Suprapubic skin (tissue), 4 donors: ENCODE measurements at regions not wholly inside any gene's neighbourhood (a gene's known extent, or its start where the extent isn't known, plus 50 kb on each side); places are given as distances from the start of the nearest gene placed in this dataset.
"Not testable (repeated sequence)": the region's sequence is repeated elsewhere in the genome, so short reads cannot be mapped to it uniquely, and the experiment has no call there.

Experiments
- DNase-seq, 2 donors: peaks; one replicate each; pipeline ENCODE4 v3.0.0-alpha.2; 2019; ENCODE audit warnings: low spot score in 2 of 2
- H3K27ac ChIP-seq: fragments of 200-600 bp; sonication (generic); one replicate; pipeline ENCODE4 v1.5.1; 2019
- H3K27me3 ChIP-seq: fragments of 200-600 bp; sonication (generic); one replicate; pipeline ENCODE4 v1.5.1; 2019
- H3K36me3 ChIP-seq: fragments of 200-600 bp; sonication (generic); one replicate; pipeline ENCODE4 v1.5.1; 2019
- H3K4me1 ChIP-seq: fragments of 200-600 bp; sonication (generic); one replicate; pipeline ENCODE4 v1.5.1; 2019
- H3K4me3 ChIP-seq: fragments of 200-600 bp; sonication (generic); one replicate; pipeline ENCODE4 v1.5.1; 2019; ENCODE audit warnings: mild to moderate bottlenecking
- H3K9me3 ChIP-seq: fragments of 200-600 bp; sonication (generic); one replicate; pipeline ENCODE4 v1.5.1; 2019
- EP300 ChIP-seq: sonication (generic); formaldehyde crosslinking; IDR thresholded peaks from one replicate; pipeline ENCODE4 v1.6.1; 2017; ENCODE audit warnings: antibody characterized with exemption
- POLR2A ChIP-seq, 2 donors: fragments of 450-650 bp; IDR thresholded peaks; one replicate each; pipeline ENCODE4 v1.6.1; 2017; ENCODE audit warnings: antibody characterized with exemption in 2 of 2, mild to moderate bottlenecking in 2 of 2, moderate library complexity in 2 of 2
- POLR2AphosphoS5 ChIP-seq, 3 donors: sonication (generic); formaldehyde crosslinking; IDR thresholded peaks; one replicate each; pipeline ENCODE4 v1.6.1; 2017; ENCODE audit warnings: antibody characterized with exemption in 3 of 3
- WGBS: methylation state at CpG from one replicate; pipeline ENCODE4 v1.1.5; 2018; 5-methylcytosine and 5-hydroxymethylcytosine counted together
- TF ChIP-seq, protein P1 (sequence below), 2 donors: fragments of 200-600 bp in 1 of 2; fragments of 450-650 bp in 1 of 2; sonication (generic) in 1 of 2; IDR thresholded peaks; one replicate each; pipeline ENCODE4 v1.5.1; 2016 to 2019; ENCODE audit warnings: antibody characterized with exemption in 2 of 2, mild to moderate bottlenecking in 1 of 2, moderate library complexity in 1 of 2

GRCh38 chr18:55907453-55908175 is 319.6 kb upstream of the TCF4 start:
- Histone ChIP-seq H3K4me3 (no peak overlapping the region), H3K9me3 (no peaks in the 10 kb centered on the region), H3K27ac (no peak overlapping the region), H3K27me3 (no peaks in the 10 kb centered on the region), H3K4me1 (peaks cover 7% of the 10 kb centered on the region), H3K36me3 (no peaks in the 10 kb centered on the region)
- 20% methylated on average over 6 of the region's 6 CpGs for WGBS
- TF ChIP-seq POLR2A (IDR thresholded peaks at IDR 0.05) (no peak), POLR2AphosphoS5 (IDR thresholded peaks at IDR 0.05) (no peak), EP300 (no peak)
- TF ChIP-seq, protein P1, sequence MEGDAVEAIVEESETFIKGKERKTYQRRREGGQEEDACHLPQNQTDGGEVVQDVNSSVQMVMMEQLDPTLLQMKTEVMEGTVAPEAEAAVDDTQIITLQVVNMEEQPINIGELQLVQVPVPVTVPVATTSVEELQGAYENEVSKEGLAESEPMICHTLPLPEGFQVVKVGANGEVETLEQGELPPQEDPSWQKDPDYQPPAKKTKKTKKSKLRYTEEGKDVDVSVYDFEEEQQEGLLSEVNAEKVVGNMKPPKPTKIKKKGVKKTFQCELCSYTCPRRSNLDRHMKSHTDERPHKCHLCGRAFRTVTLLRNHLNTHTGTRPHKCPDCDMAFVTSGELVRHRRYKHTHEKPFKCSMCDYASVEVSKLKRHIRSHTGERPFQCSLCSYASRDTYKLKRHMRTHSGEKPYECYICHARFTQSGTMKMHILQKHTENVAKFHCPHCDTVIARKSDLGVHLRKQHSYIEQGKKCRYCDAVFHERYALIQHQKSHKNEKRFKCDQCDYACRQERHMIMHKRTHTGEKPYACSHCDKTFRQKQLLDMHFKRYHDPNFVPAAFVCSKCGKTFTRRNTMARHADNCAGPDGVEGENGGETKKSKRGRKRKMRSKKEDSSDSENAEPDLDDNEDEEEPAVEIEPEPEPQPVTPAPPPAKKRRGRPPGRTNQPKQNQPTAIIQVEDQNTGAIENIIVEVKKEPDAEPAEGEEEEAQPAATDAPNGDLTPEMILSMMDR (IDR thresholded peaks at IDR 0.05) = no peak
- DNase-seq = no peak

GRCh38 chr18:55906536-55906935 is 318.5 kb upstream of the TCF4 start:
- Histone ChIP-seq H3K27me3 (no peaks in the 10 kb centered on the region), H3K27ac (no peak overlapping the region), H3K4me1 (peaks cover 7% of the 10 kb centered on the region), H3K9me3 (no peaks in the 10 kb centered on the region), H3K4me3 (no peak overlapping the region), H3K36me3 (no peaks in the 10 kb centered on the region)
- no peak for TF ChIP-seq POLR2A (IDR thresholded peaks at IDR 0.05)
- TF ChIP-seq POLR2AphosphoS5 (IDR thresholded peaks at IDR 0.05) = no peak
- DNase-seq = no peak
- WGBS = 70% methylated on average over 2 of the region's 2 CpGs

DNA sequence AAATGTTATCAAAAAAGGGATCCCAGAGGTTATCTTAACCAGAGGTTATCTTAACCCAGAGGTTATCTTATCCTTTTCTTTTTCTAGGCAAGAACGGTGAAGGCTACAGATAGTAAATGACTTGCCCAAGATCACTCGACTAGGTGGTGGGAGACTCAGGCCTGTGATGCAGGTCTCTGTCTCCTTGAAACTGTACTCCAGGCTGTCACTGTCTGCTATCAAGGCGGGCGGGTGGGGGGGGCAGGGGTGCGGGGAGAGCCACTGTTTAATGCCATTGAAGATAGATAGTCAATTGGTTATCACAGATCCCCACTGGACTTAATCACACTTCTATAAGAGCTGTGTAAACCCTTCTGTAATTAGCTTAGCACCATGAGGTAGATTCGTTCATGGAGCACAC is 315.9 kb upstream of the TCF4 start:
- peaks cover 7% of the 10 kb centered on the region for H3K4me1 ChIP-seq
- H3K27ac ChIP-seq = no peak overlapping the region
- TF ChIP-seq, protein P1 (IDR thresholded peaks at IDR 0.05) = no peak
- TF ChIP-seq EP300 = no peak
- TF ChIP-seq POLR2A (IDR thresholded peaks at IDR 0.05) = no peak
- TF ChIP-seq POLR2AphosphoS5 (IDR thresholded peaks at IDR 0.05) = no peak
- no peak overlapping the region for H3K4me3 ChIP-seq
- 96% methylated on average over 6 of the region's 6 CpGs for WGBS
- H3K36me3 ChIP-seq = no peaks in the 10 kb centered on the region
- DNase-seq = no peak
- no peaks in the 10 kb centered on the region for H3K27me3 ChIP-seq
- H3K9me3 ChIP-seq = no peaks in the 10 kb centered on the region

- 75% methylated on average over 2 of the region's 2 CpGs for WGBS
- Histone ChIP-seq H3K4me3 (no peak overlapping the region), H3K27me3 (no peaks in the 10 kb centered on the region), H3K36me3 (no peaks in the 10 kb centered on the region), H3K27ac (no peak overlapping the region), H3K4me1 (no peaks in the 10 kb centered on the region), H3K9me3 (no peaks in the 10 kb centered on the region)
- no peak for DNase-seq
- TF ChIP-seq POLR2AphosphoS5 (IDR thresholded peaks at IDR 0.05) = no peak
Observed at GRCh38 chr18:55900380-55900779, 312.4 kb upstream of the TCF4 start.

DNA sequence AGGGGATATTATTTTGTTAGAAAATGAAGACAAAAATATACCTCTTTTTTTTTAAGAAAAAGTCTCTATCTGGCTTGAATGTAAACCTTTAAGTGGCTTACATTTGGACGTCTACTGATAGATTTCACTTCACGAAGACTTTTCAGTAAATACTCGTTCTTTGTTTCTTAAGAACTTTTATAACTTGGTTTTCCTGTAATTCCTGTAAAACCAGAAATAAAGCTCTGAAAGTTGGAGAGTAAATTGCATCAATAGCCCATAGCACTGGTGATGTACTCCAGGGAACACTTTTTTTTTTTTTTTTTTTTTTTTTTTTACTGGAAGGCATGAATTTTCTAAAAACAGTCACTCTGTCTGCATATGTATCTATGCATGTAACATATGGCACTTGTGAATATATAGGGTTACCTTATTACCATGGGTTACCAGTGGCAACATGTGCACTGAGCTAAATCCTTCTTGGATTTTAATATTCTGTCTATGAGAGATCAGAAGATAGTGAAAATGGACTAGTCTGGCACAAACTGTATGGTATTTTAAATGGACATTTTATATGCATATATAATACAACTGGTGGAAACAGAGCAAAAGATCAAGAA is 309.2 kb upstream of the TCF4 start:
- no peak for DNase-seq
- Histone ChIP-seq H3K27me3 (no peaks in the 10 kb centered on the region), H3K4me3 (no peak overlapping the region), H3K36me3 (no peaks in the 10 kb centered on the region), H3K9me3 (no peaks in the 10 kb centered on the region), H3K4me1 (no peaks in the 10 kb centered on the region), H3K27ac (no peak overlapping the region)
- 66% methylated on average over 3 of the region's 3 CpGs for WGBS
- no peak for TF ChIP-seq POLR2AphosphoS5 (IDR thresholded peaks at IDR 0.05)
- TF ChIP-seq, protein P1 (IDR thresholded peaks at IDR 0.05) = no peak
- no peak for TF ChIP-seq EP300
- no peak for TF ChIP-seq POLR2A (IDR thresholded peaks at IDR 0.05)

- no peak overlapping the region for H3K4me3 ChIP-seq
- no peaks in the 10 kb centered on the region for H3K36me3 ChIP-seq
- 88% methylated on average over 5 of the region's 5 CpGs for WGBS
Observed at GRCh38 chr18:55893948-55894347, 306.0 kb upstream of the TCF4 start.

GRCh38 chr18:55892862-55893813 is 305.1 kb upstream of the TCF4 start:
- WGBS = 92% methylated on average over 26 of the region's 28 CpGs
- DNase-seq, H3K9me3 ChIP-seq, H3K27me3 ChIP-seq, H3K4me1 ChIP-seq, H3K36me3 ChIP-seq, H3K4me3 ChIP-seq, H3K27ac ChIP-seq: not testable (repeated sequence)

More at GRCh38 chr18:55893948-55894347, 306.0 kb upstream of the TCF4 start:
- no peak for DNase-seq
- TF ChIP-seq POLR2A (IDR thresholded peaks at IDR 0.05) (no peak), EP300 (no peak), POLR2AphosphoS5 (IDR thresholded peaks at IDR 0.05) (no peak)
- TF ChIP-seq, protein P1 (IDR thresholded peaks at IDR 0.05) = no peak
- Histone ChIP-seq H3K4me1 (no peaks in the 10 kb centered on the region), H3K27me3 (no peaks in the 10 kb centered on the region), H3K27ac (no peak overlapping the region), H3K9me3 (no peaks in the 10 kb centered on the region)
